HG03108 (cell line): ENCODE measurements at regions not wholly inside any gene's neighbourhood (a gene's known extent, or its start where the extent isn't known, plus 50 kb on each side); places are given as distances from the start of the nearest gene placed in this dataset.

Experiments used
- ATAC-seq: cut with Tn5 transposase; IDR thresholded peaks from one replicate; pipeline ENCODE4 v1.9.1; 2021; ENCODE audit warnings: moderate library complexity; ENCODE audit not compliant: unreplicated experiment

DNA sequence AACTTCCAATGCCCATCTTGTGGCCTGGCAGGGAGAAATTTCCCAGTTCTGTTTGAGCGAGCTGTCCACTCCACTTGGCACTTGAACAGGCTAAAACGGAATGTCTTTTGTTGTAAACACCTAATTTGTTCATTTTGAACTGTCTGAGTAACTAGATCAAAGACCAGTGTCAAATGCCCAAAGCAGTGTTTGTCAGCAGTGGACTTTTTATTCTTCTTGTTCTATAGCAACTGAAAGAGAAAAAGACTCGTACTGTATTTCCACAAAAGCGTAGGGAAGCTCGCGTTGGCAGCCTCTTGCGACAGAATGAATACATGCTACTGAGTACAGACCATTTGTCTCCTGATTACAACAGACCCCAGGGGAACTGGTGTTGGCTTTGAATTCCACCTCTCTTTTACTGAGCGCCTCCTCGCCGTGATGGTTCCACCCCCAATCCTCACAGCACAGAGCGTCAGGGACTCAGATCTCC, 601.8 kb upstream of the ZNF608 start:
- ATAC-seq: no peak

GRCh38 chr5:125348936-125349831, 602.7 kb upstream of the ZNF608 start:
- no peak for ATAC-seq

GRCh38 chr5:125357660-125358059, 611.2 kb upstream of the ZNF608 start:
- ATAC-seq: no peak

- ATAC-seq: no peak
Measured at GRCh38 chr5:125365747-125366146, 619.3 kb upstream of the ZNF608 start.

DNA sequence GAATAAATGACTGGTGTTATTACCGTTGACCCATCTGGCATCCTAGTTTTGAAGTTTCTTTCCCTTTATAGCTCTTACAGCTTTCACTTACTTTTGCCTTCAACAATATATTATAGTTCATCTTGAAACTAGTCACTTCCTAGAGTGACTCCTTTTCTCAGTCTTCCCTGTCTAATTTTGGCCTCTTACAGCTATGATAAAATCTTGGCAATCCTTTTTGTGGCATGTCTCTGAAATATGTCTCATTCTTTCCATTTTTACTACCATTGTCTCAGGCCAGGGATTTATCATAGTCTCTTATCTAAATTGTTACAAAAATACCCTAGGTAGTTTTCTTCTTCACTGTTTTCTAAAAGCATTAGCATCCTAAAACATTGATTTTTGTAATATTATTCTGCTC, 621.3 kb upstream of the ZNF608 start:
- no peak for ATAC-seq

DNA sequence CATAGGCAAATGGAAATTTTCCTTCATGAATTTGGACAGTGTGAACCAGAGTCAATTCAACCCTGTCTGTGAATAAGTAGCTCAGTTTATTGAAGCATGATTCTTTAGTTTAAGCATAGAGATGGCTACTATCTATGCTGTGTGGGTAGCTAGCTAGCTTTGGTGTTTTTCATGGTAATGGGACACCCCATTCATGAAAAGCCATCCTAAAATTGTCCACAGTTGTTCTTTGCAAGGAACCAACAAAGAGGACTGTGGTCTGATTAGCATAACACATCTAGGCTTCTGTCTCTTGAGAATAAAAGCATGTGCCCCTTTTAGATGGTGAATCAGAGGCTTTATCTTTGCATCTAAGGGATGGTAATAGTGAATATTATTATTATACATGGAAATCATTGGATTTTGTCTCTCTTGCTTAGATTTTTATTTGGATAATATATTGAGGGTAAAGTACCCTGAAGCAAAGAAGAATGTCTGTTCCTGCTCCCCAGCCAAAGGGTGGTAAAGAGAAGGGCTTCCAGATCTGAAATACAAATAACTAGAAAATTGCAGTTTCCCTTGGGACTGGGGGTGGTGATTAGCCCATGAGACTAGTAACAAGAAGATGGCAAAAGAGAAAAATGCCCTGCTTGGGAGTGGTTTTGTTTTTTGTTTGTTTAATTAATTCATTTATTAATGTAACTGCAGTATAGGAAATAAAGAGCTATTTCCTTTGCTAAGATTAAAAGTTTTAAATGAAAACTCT, 624.2 kb upstream of the ZNF608 start:
- ATAC-seq: no peak

- ATAC-seq: no peak
Measured at GRCh38 chr5:125372694-125373631, 626.5 kb upstream of the ZNF608 start.

- ATAC-seq: no peak
Measured at GRCh38 chr5:125375143-125375542, 628.7 kb upstream of the ZNF608 start.

GRCh38 chr5:125376059-125376641, 629.7 kb upstream of the ZNF608 start:
- ATAC-seq: no peak

- ATAC-seq: no peak
Measured at GRCh38 chr5:125377141-125377540, 630.7 kb upstream of the ZNF608 start.

- no peak for ATAC-seq
Measured at GRCh38 chr5:125381290-125381689, 634.9 kb upstream of the ZNF608 start.

- no peak for ATAC-seq
Measured at GRCh38 chr5:125384071-125384470, 637.6 kb upstream of the ZNF608 start.

GRCh38 chr5:125390326-125390725, 643.9 kb upstream of the ZNF608 start:
- ATAC-seq: no peak

DNA sequence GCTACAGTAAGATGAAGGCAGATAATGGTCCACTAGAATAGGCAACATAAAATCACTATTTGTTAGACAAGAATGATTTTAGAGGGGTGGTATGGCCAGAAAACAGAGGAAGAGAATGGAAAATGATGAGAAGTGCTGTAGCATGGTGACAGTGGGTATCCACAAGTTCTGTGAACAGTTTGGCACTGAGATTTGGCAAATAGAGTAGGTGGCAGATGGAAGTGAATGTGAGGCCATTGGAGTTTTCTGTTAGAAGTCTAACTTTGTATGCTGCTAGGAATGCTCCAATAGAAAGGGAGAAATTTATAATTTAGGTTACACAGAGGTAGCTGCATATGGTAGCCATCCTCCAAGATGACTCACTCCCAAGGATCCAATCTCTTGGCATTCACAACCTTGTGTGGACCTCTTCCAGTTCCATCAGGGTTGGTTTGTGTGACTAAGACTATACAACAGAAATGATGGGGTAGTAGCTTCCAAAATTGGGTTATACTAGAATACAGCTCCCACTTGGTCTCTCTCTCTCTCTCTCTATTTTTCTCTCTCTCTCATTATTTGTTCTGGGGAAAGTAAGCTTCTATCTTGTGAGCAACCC, 646.9 kb upstream of the ZNF608 start:
- ATAC-seq: no peak

DNA sequence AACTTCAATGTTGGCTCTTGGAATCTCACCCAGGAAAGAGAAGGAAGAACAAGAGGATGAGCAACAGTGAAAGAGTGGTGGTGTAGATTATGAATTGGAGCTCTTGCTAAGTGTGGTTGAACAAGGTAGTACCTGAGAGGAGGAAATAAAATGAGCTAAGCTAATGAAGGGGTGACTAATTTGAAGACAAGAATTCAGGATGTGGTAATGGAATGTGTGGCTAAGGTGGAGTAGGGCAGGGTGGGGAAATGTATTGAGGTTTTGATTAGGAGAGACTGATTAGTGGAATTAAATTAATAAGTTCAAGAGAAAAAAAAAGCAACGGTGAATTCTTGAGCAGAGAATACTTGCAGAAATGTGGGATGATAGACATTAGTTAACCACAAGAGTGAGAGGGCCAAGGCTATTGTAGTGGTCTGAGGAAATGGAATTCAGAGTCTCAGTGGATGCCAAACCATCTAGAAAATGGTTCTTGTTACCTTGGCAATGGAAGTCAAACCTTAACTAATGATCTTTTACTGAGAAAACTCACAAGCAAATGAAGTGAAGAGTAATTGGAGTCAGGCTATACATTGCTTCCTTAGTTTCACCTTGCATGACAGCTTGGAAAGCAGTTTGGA, 648.3 kb upstream of the ZNF608 start:
- no peak for ATAC-seq

DNA sequence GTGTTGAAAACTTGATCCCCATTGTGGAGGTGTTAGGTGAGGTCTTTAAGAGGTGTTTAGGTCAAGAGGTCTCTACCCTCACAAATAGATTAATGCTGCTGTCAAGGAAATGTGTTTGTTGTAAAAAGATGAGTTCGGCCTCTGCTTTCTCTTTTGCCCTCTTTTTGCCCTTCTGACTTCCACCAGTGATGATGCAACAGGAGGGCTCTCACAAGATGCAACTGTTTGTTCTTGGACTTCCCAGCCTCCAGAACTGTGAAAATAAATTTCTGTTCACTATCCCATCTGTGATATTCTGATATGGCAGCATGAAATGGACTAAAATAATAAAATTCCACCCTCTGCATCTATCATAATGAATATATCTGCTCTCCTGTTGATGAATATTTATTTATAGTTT, 650.0 kb upstream of the ZNF608 start:
- ATAC-seq: no peak

GRCh38 chr5:125398466-125398865, 652.0 kb upstream of the ZNF608 start:
- ATAC-seq: no peak

- no peak for ATAC-seq
Measured at GRCh38 chr5:125399885-125400284, 653.4 kb upstream of the ZNF608 start.

DNA sequence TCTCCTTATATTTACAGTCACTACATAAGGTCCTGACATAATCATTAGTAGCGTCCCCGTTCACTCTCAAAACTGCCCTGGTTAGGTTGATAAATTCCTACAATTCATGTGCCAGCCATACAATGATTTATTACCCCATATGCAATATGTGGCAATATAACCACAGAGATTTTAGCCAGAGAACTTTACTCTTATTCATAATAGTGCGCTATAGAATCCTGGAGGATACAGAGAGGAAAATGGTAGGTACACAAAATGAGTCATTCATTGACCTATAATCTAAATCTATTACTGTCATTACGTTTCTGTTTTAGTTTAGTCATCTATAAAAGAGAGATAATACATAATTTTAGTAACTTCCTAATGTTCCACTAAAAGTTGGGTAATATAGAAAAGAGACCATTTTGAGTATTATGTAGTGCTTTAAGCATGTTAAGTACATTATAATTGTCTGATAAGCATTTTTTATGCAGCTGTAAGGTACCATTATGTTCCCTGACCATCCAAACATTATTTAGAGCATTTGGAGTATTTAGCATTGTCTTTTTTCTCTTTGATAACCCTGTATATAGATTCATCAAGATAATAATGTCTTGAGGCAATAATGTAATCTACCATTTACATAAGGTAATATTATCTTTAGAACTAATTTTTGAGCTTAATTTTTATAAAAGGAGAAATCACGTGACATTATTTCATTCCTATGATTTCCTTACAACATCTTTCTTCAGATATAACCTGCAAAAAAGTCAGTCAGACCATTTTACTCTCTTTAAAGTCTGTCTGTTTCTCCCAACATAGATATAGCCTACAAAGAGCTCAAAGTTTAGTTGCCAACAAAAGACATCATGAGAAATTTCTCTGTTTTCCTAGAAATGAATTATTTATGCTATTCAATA, 655.5 kb upstream of the ZNF608 start:
- no peak for ATAC-seq
